Osteocyte (in vitro differentiated cells): ENCODE measurements at regions not wholly inside any gene's neighbourhood (a gene's known extent, or its start where the extent isn't known, plus 50 kb on each side); places are given as distances from the start of the nearest gene placed in this dataset.
"Not testable (repeated sequence)": the region's sequence is repeated elsewhere in the genome, so short reads cannot be mapped to it uniquely, and the experiment has no call there.

Experiments
- DNase-seq: peaks from one replicate; pipeline ENCODE4 v3.0.0; 2021; ENCODE audit warnings: mixed read lengths; ENCODE audit not compliant: unreplicated experiment; ENCODE audit errors: extremely low spot score
- H3K27ac Mint-ChIP-seq: one replicate; pipeline ENCODE4 v1.8.0; 2021; ENCODE audit warnings: mild to moderate bottlenecking, mixed read lengths; ENCODE audit not compliant: unreplicated experiment
- H3K27me3 Mint-ChIP-seq: one replicate; pipeline ENCODE4 v1.8.0; 2021; ENCODE audit warnings: mixed read lengths; ENCODE audit not compliant: unreplicated experiment
- H3K36me3 Mint-ChIP-seq: one replicate; pipeline ENCODE4 v1.8.0; 2021; ENCODE audit warnings: mixed read lengths; ENCODE audit not compliant: unreplicated experiment
- H3K4me1 Mint-ChIP-seq: one replicate; pipeline ENCODE4 v1.8.0; 2021; ENCODE audit warnings: mixed read lengths; ENCODE audit not compliant: unreplicated experiment
- H3K4me3 Mint-ChIP-seq: one replicate; pipeline ENCODE4 v1.8.0; 2021; ENCODE audit warnings: mild to moderate bottlenecking, moderate library complexity, mixed read lengths; ENCODE audit not compliant: unreplicated experiment
- H3K9me3 Mint-ChIP-seq: one replicate; pipeline ENCODE4 v1.8.0; 2021; ENCODE audit warnings: mixed read lengths; ENCODE audit not compliant: unreplicated experiment
- TF ChIP-seq, protein P1 (sequence below): fragments of 200-600 bp; sonication (generic); IDR thresholded peaks from 2 replicates; pipeline ENCODE4 v1.5.0; 2021; ENCODE audit warnings: antibody characterized with exemption, mild to moderate bottlenecking, moderate library complexity

- TF ChIP-seq, protein P1, sequence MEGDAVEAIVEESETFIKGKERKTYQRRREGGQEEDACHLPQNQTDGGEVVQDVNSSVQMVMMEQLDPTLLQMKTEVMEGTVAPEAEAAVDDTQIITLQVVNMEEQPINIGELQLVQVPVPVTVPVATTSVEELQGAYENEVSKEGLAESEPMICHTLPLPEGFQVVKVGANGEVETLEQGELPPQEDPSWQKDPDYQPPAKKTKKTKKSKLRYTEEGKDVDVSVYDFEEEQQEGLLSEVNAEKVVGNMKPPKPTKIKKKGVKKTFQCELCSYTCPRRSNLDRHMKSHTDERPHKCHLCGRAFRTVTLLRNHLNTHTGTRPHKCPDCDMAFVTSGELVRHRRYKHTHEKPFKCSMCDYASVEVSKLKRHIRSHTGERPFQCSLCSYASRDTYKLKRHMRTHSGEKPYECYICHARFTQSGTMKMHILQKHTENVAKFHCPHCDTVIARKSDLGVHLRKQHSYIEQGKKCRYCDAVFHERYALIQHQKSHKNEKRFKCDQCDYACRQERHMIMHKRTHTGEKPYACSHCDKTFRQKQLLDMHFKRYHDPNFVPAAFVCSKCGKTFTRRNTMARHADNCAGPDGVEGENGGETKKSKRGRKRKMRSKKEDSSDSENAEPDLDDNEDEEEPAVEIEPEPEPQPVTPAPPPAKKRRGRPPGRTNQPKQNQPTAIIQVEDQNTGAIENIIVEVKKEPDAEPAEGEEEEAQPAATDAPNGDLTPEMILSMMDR: no peak
- Mint-ChIP-seq H3K27ac (no peak overlapping the region), H3K4me1 (no peaks in the 10 kb centered on the region), H3K36me3 (no peaks in the 10 kb centered on the region), H3K27me3 (peaks cover 18% of the 10 kb centered on the region), H3K4me3 (no peak overlapping the region), H3K9me3 (no peaks in the 10 kb centered on the region)
- peak; percentile 77 for DNase-seq
Observed at GRCh38 chr11:69874984-69875624, 55.9 kb upstream of the FGF3 start.

DNA sequence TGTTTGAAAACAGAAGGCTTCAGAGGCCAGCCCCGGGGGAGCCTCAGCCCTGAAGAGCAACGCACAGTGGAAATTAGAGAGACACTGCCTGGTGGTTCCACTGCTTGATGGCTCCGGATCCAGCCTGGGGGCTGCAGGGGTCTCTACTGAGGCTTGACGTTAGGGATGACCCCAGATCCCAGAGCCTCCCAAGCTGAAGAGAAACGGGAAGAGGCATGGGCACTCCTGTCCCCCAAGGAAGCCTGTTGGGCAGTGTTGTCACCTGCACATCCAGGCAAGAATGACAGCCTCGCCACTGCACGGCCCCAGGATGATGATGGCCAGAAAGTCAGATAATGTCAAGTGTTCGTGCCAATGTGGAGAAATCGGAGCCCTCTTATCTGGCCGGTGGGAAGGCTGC lies 56.8 kb upstream of the FGF3 start:
- H3K27ac Mint-ChIP-seq: no peak overlapping the region
- TF ChIP-seq, protein P1: no peak
- H3K4me1 Mint-ChIP-seq: no peaks in the 10 kb centered on the region
- no peak overlapping the region for H3K4me3 Mint-ChIP-seq
- no peaks in the 10 kb centered on the region for H3K9me3 Mint-ChIP-seq
- peak; percentile 66 for DNase-seq
- H3K27me3 Mint-ChIP-seq: peaks cover 17% of the 10 kb centered on the region
- H3K36me3 Mint-ChIP-seq: no peaks in the 10 kb centered on the region

DNA sequence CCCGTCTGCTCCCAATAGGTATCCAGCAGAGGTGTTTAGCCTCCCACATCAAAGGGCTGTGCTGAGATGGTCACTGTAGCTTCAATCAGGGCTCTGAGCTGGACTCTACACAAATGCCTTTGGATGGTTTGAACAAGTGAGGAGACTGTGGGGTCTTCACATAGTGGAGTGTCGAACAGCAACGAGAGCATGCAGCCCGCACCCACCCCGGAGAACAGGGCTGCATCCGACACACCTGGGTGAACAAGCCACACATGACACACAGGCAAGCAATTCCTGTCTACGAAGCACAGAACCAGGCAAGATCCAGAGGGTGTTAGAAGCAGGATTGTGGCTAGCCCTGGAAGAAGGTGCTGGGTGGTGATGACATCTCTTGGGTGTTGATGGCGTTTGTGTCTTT lies 58.0 kb upstream of the FGF3 start:
- peaks cover 15% of the 10 kb centered on the region for H3K27me3 Mint-ChIP-seq
- TF ChIP-seq, protein P1: no peak
- H3K36me3 Mint-ChIP-seq: no peaks in the 10 kb centered on the region
- DNase-seq: peak; percentile 73
- H3K9me3 Mint-ChIP-seq: no peaks in the 10 kb centered on the region
- H3K4me1 Mint-ChIP-seq: no peaks in the 10 kb centered on the region
- no peak overlapping the region for H3K4me3 Mint-ChIP-seq
- no peak overlapping the region for H3K27ac Mint-ChIP-seq

DNA sequence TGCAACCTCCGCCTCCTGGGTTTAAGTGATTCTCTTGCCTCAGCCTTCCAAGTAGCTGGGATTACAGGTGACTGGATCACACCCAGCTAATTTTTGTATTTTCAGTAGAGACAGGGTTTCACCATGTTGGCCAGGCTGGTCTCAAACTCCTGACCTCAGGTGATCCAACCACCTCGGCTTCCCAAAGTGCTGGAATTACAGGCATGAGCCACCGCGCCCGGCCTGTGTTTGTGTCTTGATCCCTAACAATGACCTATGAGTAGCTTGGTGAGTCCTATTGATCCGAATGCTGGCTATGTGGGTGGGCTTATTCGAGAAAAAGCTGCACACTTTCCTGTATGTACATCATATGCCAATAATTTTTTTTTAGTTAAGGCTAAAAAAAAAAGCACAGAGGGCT lies 58.5 kb upstream of the FGF3 start:
- not testable (repeated sequence) for H3K9me3 Mint-ChIP-seq, H3K27ac Mint-ChIP-seq, H3K4me1 Mint-ChIP-seq, H3K4me3 Mint-ChIP-seq, H3K36me3 Mint-ChIP-seq, DNase-seq
- H3K27me3 Mint-ChIP-seq: peaks cover 15% of the 10 kb centered on the region

DNA sequence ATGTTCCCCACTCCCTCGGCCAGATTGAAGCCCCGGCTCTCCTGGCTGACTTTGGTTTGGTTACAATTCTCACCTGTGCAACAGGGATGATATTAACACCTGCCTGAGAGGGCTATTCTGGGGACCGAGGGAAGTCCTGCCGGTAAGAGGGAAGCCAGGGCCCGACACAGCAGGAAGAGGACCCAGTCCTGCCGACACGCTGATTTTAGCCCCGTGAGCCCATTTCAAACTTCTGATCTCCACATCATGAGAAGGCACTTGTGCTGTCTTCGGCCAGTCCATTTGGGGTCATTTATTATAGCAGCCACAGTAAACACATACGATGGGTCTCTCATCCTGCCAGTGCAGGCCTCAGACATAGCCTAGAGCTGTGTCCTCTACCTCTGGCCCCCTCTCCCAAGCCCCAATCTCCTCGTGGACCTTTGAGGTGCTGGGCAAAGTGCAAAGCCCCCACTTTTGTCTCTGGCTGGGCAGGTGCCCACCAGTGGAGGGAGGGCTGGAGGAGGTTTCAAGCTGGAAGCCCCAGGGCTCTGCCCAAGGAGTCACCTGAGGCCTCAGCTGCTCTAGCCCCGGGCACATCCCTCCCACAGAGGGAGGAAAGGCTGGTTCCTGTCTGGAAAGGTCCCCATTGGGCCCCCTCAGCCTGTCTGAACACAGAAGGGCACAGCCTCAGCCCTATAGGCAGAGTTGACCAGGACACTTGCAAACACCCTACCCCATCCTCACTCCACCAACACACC lies 59.1 kb upstream of the FGF3 start:
- H3K27ac Mint-ChIP-seq: no peak overlapping the region
- no peak overlapping the region for H3K4me3 Mint-ChIP-seq
- no peaks in the 10 kb centered on the region for H3K4me1 Mint-ChIP-seq
- H3K27me3 Mint-ChIP-seq: peaks cover 16% of the 10 kb centered on the region
- TF ChIP-seq, protein P1: no peak
- no peak for DNase-seq
- H3K9me3 Mint-ChIP-seq: no peaks in the 10 kb centered on the region
- no peaks in the 10 kb centered on the region for H3K36me3 Mint-ChIP-seq
